Endothelial cell of umbilical vein (primary cell): ENCODE measurements at regions not wholly inside any gene's neighbourhood (a gene's known extent, or its start where the extent isn't known, plus 50 kb on each side); places are given as distances from the start of the nearest gene placed in this dataset.

Experiments
- BruUV-seq: library from RNA; stranded (reverse); fragments of 400-500 nt; replicated peaks from 2 replicates; lab custom pipeline; 2021; lab: Mats Ljungman, UMichigan
- CTCF ChIA-PET: fragments of 300-600, 350-600 bp; sonication (Branson Sonifier 250); formaldehyde crosslinking; loops from one replicate; lab custom pipeline; 2021; ENCODE audit warnings: antibody characterized with exemption, inconsistent platforms; lab: Charles Lee
- POLR2A ChIA-PET: fragments of 300-600, 350-600 bp; sonication (Branson Sonifier 250); formaldehyde crosslinking; loops from one replicate; lab custom pipeline; 2021; ENCODE audit warnings: antibody characterized with exemption, inconsistent platforms; lab: Charles Lee
- DNase-seq: peaks from one replicate; pipeline ENCODE4 v3.0.0-alpha.2; 2011; ENCODE audit warnings: low read depth, low spot score
- FAIRE-seq: peaks from 2 replicates; lab custom pipeline; 2011; peaks lifted over from hg19 to GRCh38; lab: Jason Lieb, UNC
- H2AFZ ChIP-seq: 2 replicates; pipeline ENCODE4 v1.6.0; 2012; ENCODE audit warnings: low read depth, low read length, control low read depth, inconsistent platforms
- H3K27ac ChIP-seq: 2 replicates; pipeline ENCODE4 v1.5.1; 2011; ENCODE audit warnings: low read depth, mild to moderate bottlenecking, control low read depth, low read length, moderate library complexity; ENCODE audit not compliant: insufficient read depth
- H3K27me3 ChIP-seq, 2 experiments: 2 replicates each; pipeline versions ENCODE4 v1.6.0 to v1.6.1; 2011; ENCODE audit warnings: low read length in 2 of 2, mixed read lengths in 1 of 2; ENCODE audit not compliant: control insufficient read depth in 2 of 2, insufficient read depth in 2 of 2
- H3K36me3 ChIP-seq, 2 experiments: 2 replicates in 1 of 2; 3 replicates in 1 of 2; pipeline ENCODE4 v1.5.1; 2011; ENCODE audit warnings: low read length in 2 of 2, mild to moderate bottlenecking in 1 of 2, moderate library complexity in 1 of 2; ENCODE audit not compliant: control insufficient read depth in 2 of 2, insufficient read depth in 2 of 2; ENCODE audit errors: extremely low read depth in 1 of 2
- H3K4me1 ChIP-seq: 3 replicates; pipeline ENCODE4 v1.5.1; 2011; ENCODE audit warnings: mild to moderate bottlenecking, low read length; ENCODE audit not compliant: control insufficient read depth, insufficient read depth; ENCODE audit errors: extremely low read depth
- H3K4me2 ChIP-seq: 2 replicates; pipeline ENCODE4 v1.6.1; 2011; ENCODE audit warnings: low read length, control low read depth, mixed read lengths; ENCODE audit not compliant: insufficient read depth
- H3K4me3 ChIP-seq, 3 experiments: fragments of 200-600 bp in 1 of 3; sonication (generic), shearing (Covaris generic) in 1 of 3; replicated peaks in 1 of 3; 2 replicates each; pipeline ENCODE4 v1.5.1; 2011 to 2016; ENCODE audit warnings: control low read depth in 3 of 3, low read length in 3 of 3, mild to moderate bottlenecking in 2 of 3, inconsistent platforms in 1 of 3, low read depth in 1 of 3, moderate library complexity in 1 of 3; ENCODE audit not compliant: insufficient read depth in 1 of 3
- H3K79me2 ChIP-seq: 2 replicates; pipeline ENCODE4 v1.6.0; 2012; ENCODE audit warnings: low read length, inconsistent platforms; ENCODE audit not compliant: control insufficient read depth, insufficient read depth
- H3K9ac ChIP-seq: replicated peaks from 2 replicates; pipeline ENCODE3; 2011; ENCODE audit warnings: low read length, control low read depth; ENCODE audit not compliant: insufficient read depth; ENCODE audit errors: extremely low read depth
- H3K9me1 ChIP-seq: replicated peaks from 3 replicates; pipeline ENCODE4 v1.6.0; 2011; ENCODE audit warnings: mild to moderate bottlenecking, low read length; ENCODE audit not compliant: control insufficient read depth, insufficient read depth; ENCODE audit errors: extremely low read depth
- H3K9me3 ChIP-seq: replicated peaks from 2 replicates; pipeline ENCODE4 v1.5.1; 2012; ENCODE audit warnings: low read length, inconsistent platforms; ENCODE audit not compliant: control insufficient read depth, insufficient read depth
- H4K20me1 ChIP-seq: replicated peaks from 2 replicates; pipeline ENCODE3; 2011; ENCODE audit warnings: mild to moderate bottlenecking, low read length; ENCODE audit not compliant: control insufficient read depth, insufficient read depth; ENCODE audit errors: extremely low read depth
- CTCF ChIP-seq, 2 donors: IDR thresholded peaks; 1 replicate in 1 of 2; 2 replicates in 1 of 2; pipeline ENCODE4 v1.5.1; 2011; ENCODE audit warnings: low read length in 2 of 2, mild to moderate bottlenecking in 2 of 2, moderate library complexity in 2 of 2, control low read depth in 1 of 2, inconsistent platforms in 1 of 2, low read depth in 1 of 2; ENCODE audit not compliant: insufficient read depth in 1 of 2; ENCODE audit errors: extremely low read depth in 1 of 2
- EZH2 ChIP-seq: IDR thresholded peaks from 2 replicates; pipeline ENCODE4 v1.6.1; 2012; ENCODE audit warnings: borderline replicate concordance, low read depth, mild to moderate bottlenecking, moderate library complexity, low read length, inconsistent platforms; ENCODE audit not compliant: severe bottlenecking
- FOS ChIP-seq: IDR thresholded peaks from 2 replicates; pipeline ENCODE4 v1.6.1; 2011; ENCODE audit warnings: mild to moderate bottlenecking, low read length, moderate library complexity, borderline replicate concordance; ENCODE audit not compliant: insufficient read depth
- GATA2 ChIP-seq: IDR thresholded peaks from 2 replicates; pipeline ENCODE4 v1.7.0; 2011; ENCODE audit warnings: low read depth, mild to moderate bottlenecking, moderate library complexity, mixed read lengths, low read length; ENCODE audit not compliant: insufficient read length, insufficient read depth
- JUN ChIP-seq: IDR thresholded peaks from 2 replicates; pipeline ENCODE4 v1.6.1; 2011; ENCODE audit warnings: borderline replicate concordance, low read depth; ENCODE audit not compliant: insufficient read length, insufficient read depth
- MAX ChIP-seq: IDR thresholded peaks from 2 replicates; pipeline ENCODE4 v1.6.1; 2011; ENCODE audit not compliant: insufficient read depth, insufficient read length
- MYC ChIP-seq: IDR thresholded peaks from one replicate; pipeline ENCODE4 v1.6.1; 2011; ENCODE audit warnings: mild to moderate bottlenecking, low read depth, low read length
- POLR2A ChIP-seq: IDR thresholded peaks from 2 replicates; pipeline ENCODE4 v1.6.1; 2012; ENCODE audit warnings: low read depth, mild to moderate bottlenecking, control low read depth, low read length
- POLR2AphosphoS5 ChIP-seq: IDR thresholded peaks from 2 replicates; pipeline ENCODE4 v1.6.1; 2012; ENCODE audit warnings: low read depth, mild to moderate bottlenecking, control low read depth, low read length, moderate library complexity; ENCODE audit not compliant: insufficient read depth
- dilution Hi-C: fragments of 300-500 bp; cut with MboI; formaldehyde crosslinking; loops from one replicate; pipeline ENCODE4 v1.15.0; 2019; ENCODE audit warnings: low sequenced_read_pairs; ENCODE audit not compliant: extremely low pct_ligation_motif_present
- intact Hi-C: fragments of 100-400 bp; cut with micrococcal nuclease; formaldehyde crosslinking; loops from one replicate; pipeline ENCODE4 v1.10.0; 2022

GRCh38 chr19:31803835-31804446, 454.7 kb upstream of the TSHZ3 start:
- H3K9me3 ChIP-seq, result peaks cover 2% of the 10 kb centered on the region
- H3K9me1 ChIP-seq, result no peaks in the 10 kb centered on the region
- H4K20me1 ChIP-seq, result no peaks in the 10 kb centered on the region
- no TSS peak for BruUV-seq
- dilution Hi-C loops, result no loop called here
- no peak for DNase-seq
- H3K79me2 ChIP-seq, result no peaks in the 10 kb centered on the region
- FAIRE-seq, result no peak
- H3K4me2 ChIP-seq, result no peak overlapping the region
- H3K4me1 ChIP-seq, result no peaks in the 10 kb centered on the region
- no peak overlapping the region for H3K9ac ChIP-seq
- no peaks in the 10 kb centered on the region for H3K36me3 ChIP-seq
- H3K4me3 ChIP-seq, result no peak overlapping the region
- no peaks in the 10 kb centered on the region for H3K27me3 ChIP-seq
- H2AFZ ChIP-seq, result no peak overlapping the region
- intact Hi-C loops, result no loop called here
- ChIA-PET CTCF (no interaction called here), POLR2A (no interaction called here)
- TF ChIP-seq POLR2AphosphoS5 (no peak), MAX (no peak), GATA2 (no peak), CTCF (IDR thresholded peaks at IDR 0.05; ENCODE audit: extremely low read depth in 1 of 2, insufficient read depth in 1 of 2, low read depth in 1 of 2, low read length in 2 of 2) (no peak), JUN (no peak), MYC (no peak), POLR2A (no peak), EZH2 (no peak), FOS (no peak)
- H3K27ac ChIP-seq, result no peak overlapping the region
